Psoas muscle (tissue), 7 donors: ENCODE measurements at regions not wholly inside any gene's neighbourhood (a gene's known extent, or its start where the extent isn't known, plus 50 kb on each side); places are given as distances from the start of the nearest gene placed in this dataset.
A peak's percentile ranks its signal among the peaks of the same experiment; 100 is the strongest.

Source experiments
- ATAC-seq, 4 donors: fragments of 200-7000 bp; cut with Tn5 transposase; one replicate each; pipeline ENCODE4 v1.9.1; 2020; ENCODE audit warnings: moderate library complexity in 3 of 4, mild to moderate bottlenecking in 2 of 4
- DNase-seq, 2 donors: peaks; one replicate each; pipeline ENCODE4 v3.0.0-alpha.2; 2020
- H3K27ac ChIP-seq: fragments of 200-600 bp; one replicate; pipeline ENCODE4 v1.8.0; 2022
- H3K27me3 ChIP-seq, 3 donors: fragments of 200-600 bp in 1 of 3; one replicate each; pipeline versions ENCODE4 v1.6.1 to v1.8.0; 2013 to 2022; ENCODE audit warnings: low read length in 2 of 3, mild to moderate bottlenecking in 2 of 3, moderate library complexity in 1 of 3; ENCODE audit not compliant: insufficient read depth in 3 of 3
- H3K36me3 ChIP-seq, 2 donors: fragments of 200-600 bp in 1 of 2; one replicate each; pipeline versions ENCODE4 v1.6.1 to v1.8.0; 2013 to 2022; ENCODE audit warnings: low read depth in 1 of 2, mild to moderate bottlenecking in 1 of 2, moderate library complexity in 1 of 2; ENCODE audit not compliant: insufficient read depth in 1 of 2
- H3K4me1 ChIP-seq: fragments of 200-600 bp; one replicate; pipeline ENCODE4 v1.8.0; 2022
- H3K4me3 ChIP-seq: fragments of 200-600 bp; one replicate; pipeline ENCODE4 v1.8.0; 2022; ENCODE audit warnings: mild to moderate bottlenecking
- H3K9me3 ChIP-seq: fragments of 200-600 bp; one replicate; pipeline ENCODE4 v1.8.0; 2022
- CTCF ChIP-seq: fragments of 200-600 bp; IDR thresholded peaks from one replicate; pipeline ENCODE4 v1.8.0; 2022; ENCODE audit warnings: antibody characterized with exemption
- WGBS, 3 donors: extraction: QIAGEN DNeasy Blood & Tissue Kit; methylation state at CpG; one replicate each; pipeline versions ENCODE4 v1.1.6 to v1.1.7; 2013; 5-methylcytosine and 5-hydroxymethylcytosine counted together
- intact Hi-C, 2 donors: fragments of 100-400 bp; cut with DNase I; formaldehyde crosslinking; loops; one replicate each; pipeline versions ENCODE4 v1.11.0 to v1.14.2; 2022
- donor health status: healthy with polysubstance abuse.
- donor health status: DM: no; HTN: no; CAD: no; lungs with moderate emphysema.
- donor health status: Bipolar disorder and iron deficiency.
- donor health status: healthy.
- donor health status: DM: yes; HTN: yes; CAD: no.
- donor health status: DM: no; HTN: no; CAD: no.
- donor health status: DM: yes; HTN: yes; CAD: no.

- no peak for ATAC-seq
- Histone ChIP-seq H3K4me3 (no peak overlapping the region), H3K9me3 (no peaks in the 10 kb centered on the region), H3K36me3 (no peaks in the 10 kb centered on the region), H3K27ac (no peak overlapping the region), H3K4me1 (no peaks in the 10 kb centered on the region), H3K27me3 (no peaks in the 10 kb centered on the region)
- TF ChIP-seq CTCF, result no peak
- intact Hi-C loops, result no loop called here
- 50 to 65% (median 51%) methylated on average over 5 of the region's 5 CpGs for WGBS, 3 donors
- DNase-seq, result no peak
Measured at GRCh38 chr15:69609776-69610175, 157.2 kb downstream of the RPLP1 start.

DNA sequence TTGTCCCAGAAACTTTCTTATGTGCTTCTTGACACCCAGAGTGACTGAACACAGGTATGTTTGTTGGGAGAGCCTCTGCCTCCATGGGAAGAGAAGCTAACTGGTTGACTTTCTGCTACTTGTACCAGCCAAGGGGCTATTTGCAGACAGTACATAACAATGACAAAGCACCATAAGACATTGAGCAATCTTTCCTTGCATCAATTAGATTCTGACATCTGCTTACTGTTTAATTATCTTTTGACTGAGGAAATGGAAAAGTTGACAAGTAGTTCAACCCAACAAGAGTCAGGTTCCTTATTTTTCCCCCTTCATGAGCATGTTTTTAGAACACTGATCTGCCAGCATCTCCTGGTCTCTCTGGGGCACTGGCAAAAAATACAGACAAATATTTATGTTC, 157.7 kb downstream of the RPLP1 start:
- Histone ChIP-seq H3K27me3 (no peaks in the 10 kb centered on the region), H3K4me1 (no peaks in the 10 kb centered on the region), H3K36me3 (no peaks in the 10 kb centered on the region), H3K4me3 (no peak overlapping the region), H3K9me3 (no peaks in the 10 kb centered on the region), H3K27ac (no peak overlapping the region)
- ATAC-seq (peak in 1 of 4 donors; percentile 57), DNase-seq (no peak)
- TF ChIP-seq CTCF, result no peak
- intact Hi-C loops, result no loop called here

- no peak for ATAC-seq
- no peak for TF ChIP-seq CTCF
- Histone ChIP-seq H3K27me3 (no peaks in the 10 kb centered on the region), H3K9me3 (no peaks in the 10 kb centered on the region), H3K4me1 (no peaks in the 10 kb centered on the region), H3K27ac (no peak overlapping the region), H3K4me3 (no peak overlapping the region), H3K36me3 (no peaks in the 10 kb centered on the region)
- DNase-seq, result no peak
- 91 to 95% (median 95%) methylated on average over 5 of the region's 5 CpGs for WGBS, 3 donors
- intact Hi-C loops, result no loop called here
Measured at GRCh38 chr15:69610858-69611257, 158.2 kb downstream of the RPLP1 start.

DNA sequence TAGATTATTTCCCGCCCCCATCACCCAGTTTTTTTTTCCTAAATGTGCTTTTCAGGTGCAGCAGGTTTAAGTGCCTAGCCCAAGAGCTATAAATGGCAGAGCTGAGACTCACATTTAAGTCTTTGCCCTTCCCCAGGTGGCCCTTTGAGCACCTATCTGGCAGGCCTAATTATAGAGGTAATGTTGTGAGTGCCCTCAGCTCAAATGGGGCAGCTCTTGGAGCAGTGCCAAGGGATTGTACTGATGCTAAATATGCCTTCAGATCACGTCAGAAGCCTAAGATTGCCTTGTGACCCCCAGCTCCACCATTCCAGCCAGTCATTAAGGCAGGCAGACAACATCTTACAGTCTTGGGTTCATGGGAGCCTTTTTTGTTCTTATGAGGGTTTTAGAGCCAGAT, 159.5 kb downstream of the RPLP1 start:
- Histone ChIP-seq H3K36me3 (no peaks in the 10 kb centered on the region), H3K9me3 (no peaks in the 10 kb centered on the region), H3K27ac (no peak overlapping the region), H3K4me1 (no peaks in the 10 kb centered on the region), H3K27me3 (no peaks in the 10 kb centered on the region), H3K4me3 (no peak overlapping the region)
- TF ChIP-seq CTCF, result no peak
- WGBS, 3 donors, result 63 to 67% (median 66%) methylated on average over 2 of the region's 2 CpGs
- intact Hi-C loops, result no loop called here
- DNase-seq (no peak), ATAC-seq (no peak)

GRCh38 chr15:69613182-69613581, 160.6 kb downstream of the RPLP1 start:
- intact Hi-C loops, result no loop called here
- H3K36me3 ChIP-seq, result no peaks in the 10 kb centered on the region
- TF ChIP-seq CTCF, result no peak
- no peaks in the 10 kb centered on the region for H3K9me3 ChIP-seq
- H3K4me1 ChIP-seq, result no peaks in the 10 kb centered on the region
- DNase-seq, result no peak
- H3K4me3 ChIP-seq, result no peak overlapping the region
- 67 to 83% (median 68%) methylated on average over 6 of the region's 6 CpGs for WGBS, 3 donors
- no peak for ATAC-seq
- no peaks in the 10 kb centered on the region for H3K27me3 ChIP-seq
- no peak overlapping the region for H3K27ac ChIP-seq
